ENCODE measurements at regions not wholly inside any gene's neighbourhood (a gene's known extent, or its start where the extent isn't known, plus 50 kb on each side); places are given as distances from the start of the nearest gene placed in this dataset.

GRCh38 chr10:3278771-3279170 lies 106.2 kb upstream of the PITRM1 start:
- no peak overlapping the region for H3K4me2 ChIP-seq (ENCODE audit: extremely low read depth, insufficient read depth, low read length)
- no peaks in the 10 kb centered on the region for H4K20me1 ChIP-seq (ENCODE audit: control insufficient read depth, extremely low read depth, insufficient read depth, low read length)
- H3K79me2 ChIP-seq (ENCODE audit: control insufficient read depth, insufficient read depth, low read length): no peaks in the 10 kb centered on the region
- H3K27me3 ChIP-seq (ENCODE audit: control insufficient read depth, insufficient read depth, low read length): peaks cover 6% of the 10 kb centered on the region
- H3K9ac ChIP-seq (ENCODE audit: insufficient read depth, low read length): no peak overlapping the region
- H3K36me3 ChIP-seq (ENCODE audit: control insufficient read depth, insufficient read depth, low read length): no peaks in the 10 kb centered on the region
- no peak for DNase-seq (ENCODE audit: low read depth in 2 of 2)
- H3K27ac ChIP-seq (ENCODE audit: insufficient read depth, low read length): no peak overlapping the region
- no peaks in the 10 kb centered on the region for H3K4me1 ChIP-seq (ENCODE audit: control insufficient read depth, extremely low read depth, insufficient read depth, low read length)
- no peak overlapping the region for H2AFZ ChIP-seq (ENCODE audit: low read length)
- TF ChIP-seq EZH2 (IDR thresholded peaks at IDR 0.05; ENCODE audit: low read length, missing control alignments) (no peak), CTCF (conservative IDR thresholded peaks at IDR 0.05 in 1 of 2, IDR thresholded peaks at IDR 0.05 in 1 of 2; ENCODE audit: low read depth in 1 of 2, low read length in 2 of 2) (no peak)
- no peak overlapping the region for H3K4me3 ChIP-seq (replicated peaks in 1 of 4; ENCODE audit: control extremely low read depth in 1 of 4, insufficient read depth in 1 of 4, low read depth in 3 of 4, low read length in 4 of 4)
- H3K9me3 ChIP-seq (ENCODE audit: control insufficient read depth, insufficient read depth, low read depth, low read length): no peaks in the 10 kb centered on the region

- no peaks in the 10 kb centered on the region for H3K9me3 ChIP-seq (ENCODE audit: control insufficient read depth, insufficient read depth, low read depth, low read length)
- H3K27me3 ChIP-seq (ENCODE audit: control insufficient read depth, insufficient read depth, low read length): peaks cover 8% of the 10 kb centered on the region
- no peak overlapping the region for H3K4me2 ChIP-seq (ENCODE audit: extremely low read depth, insufficient read depth, low read length)
- TF ChIP-seq EZH2 (IDR thresholded peaks at IDR 0.05; ENCODE audit: low read length, missing control alignments): no peak
- TF ChIP-seq CTCF (conservative IDR thresholded peaks at IDR 0.05 in 1 of 2, IDR thresholded peaks at IDR 0.05 in 1 of 2; ENCODE audit: low read depth in 1 of 2, low read length in 2 of 2): no peak
- H4K20me1 ChIP-seq (ENCODE audit: control insufficient read depth, extremely low read depth, insufficient read depth, low read length): no peaks in the 10 kb centered on the region
- H3K36me3 ChIP-seq (ENCODE audit: control insufficient read depth, insufficient read depth, low read length): no peaks in the 10 kb centered on the region
- no peak overlapping the region for H2AFZ ChIP-seq (ENCODE audit: low read length)
- H3K4me1 ChIP-seq (ENCODE audit: control insufficient read depth, extremely low read depth, insufficient read depth, low read length): no peaks in the 10 kb centered on the region
- no peak overlapping the region for H3K4me3 ChIP-seq (replicated peaks in 1 of 4; ENCODE audit: control extremely low read depth in 1 of 4, insufficient read depth in 1 of 4, low read depth in 3 of 4, low read length in 4 of 4)
- no peak for DNase-seq (ENCODE audit: low read depth in 2 of 2)
- no peaks in the 10 kb centered on the region for H3K79me2 ChIP-seq (ENCODE audit: control insufficient read depth, insufficient read depth, low read length)
- H3K27ac ChIP-seq (ENCODE audit: insufficient read depth, low read length): no peak overlapping the region
- H3K9ac ChIP-seq (ENCODE audit: insufficient read depth, low read length): no peak overlapping the region
Measured at GRCh38 chr10:3277566-3277965, 105.0 kb upstream of the PITRM1 start.

- Histone ChIP-seq H3K4me3 (replicated peaks in 1 of 4; ENCODE audit: control extremely low read depth in 1 of 4, insufficient read depth in 1 of 4, low read depth in 3 of 4, low read length in 4 of 4) (no peak overlapping the region), H3K36me3 (ENCODE audit: control insufficient read depth, insufficient read depth, low read length) (no peaks in the 10 kb centered on the region), H3K27me3 (ENCODE audit: control insufficient read depth, insufficient read depth, low read length) (peaks cover 6% of the 10 kb centered on the region), H3K4me2 (ENCODE audit: extremely low read depth, insufficient read depth, low read length) (no peak overlapping the region), H3K9me3 (ENCODE audit: control insufficient read depth, insufficient read depth, low read depth, low read length) (no peaks in the 10 kb centered on the region), H3K27ac (ENCODE audit: insufficient read depth, low read length) (no peak overlapping the region), H3K79me2 (ENCODE audit: control insufficient read depth, insufficient read depth, low read length) (no peaks in the 10 kb centered on the region), H3K9ac (ENCODE audit: insufficient read depth, low read length) (no peak overlapping the region), H3K4me1 (ENCODE audit: control insufficient read depth, extremely low read depth, insufficient read depth, low read length) (no peaks in the 10 kb centered on the region), H2AFZ (ENCODE audit: low read length) (no peak overlapping the region), H4K20me1 (ENCODE audit: control insufficient read depth, extremely low read depth, insufficient read depth, low read length) (no peaks in the 10 kb centered on the region)
- DNase-seq (ENCODE audit: low read depth in 2 of 2): no peak
- TF ChIP-seq CTCF (conservative IDR thresholded peaks at IDR 0.05 in 1 of 2, IDR thresholded peaks at IDR 0.05 in 1 of 2; ENCODE audit: low read depth in 1 of 2, low read length in 2 of 2) (no peak), EZH2 (IDR thresholded peaks at IDR 0.05; ENCODE audit: low read length, missing control alignments) (no peak)
Measured at GRCh38 chr10:3274414-3274813, 101.8 kb upstream of the PITRM1 start.
